Kidney epithelial cell (primary cell): ENCODE measurements at regions not wholly inside any gene's neighbourhood (a gene's known extent, or its start where the extent isn't known, plus 50 kb on each side); places are given as distances from the start of the nearest gene placed in this dataset.

ENCODE experiments used
- DNase-seq: peaks from one replicate; pipeline ENCODE4 v3.0.0-alpha.2; 2010; ENCODE audit warnings: low read depth
- H3K27me3 ChIP-seq: 2 replicates; pipeline ENCODE4 v1.6.0; 2011; ENCODE audit warnings: low read length; ENCODE audit not compliant: control insufficient read depth, insufficient read depth
- H3K36me3 ChIP-seq: 2 replicates; pipeline ENCODE4 v1.5.1; 2011; ENCODE audit warnings: low read length; ENCODE audit not compliant: control insufficient read depth, insufficient read depth
- H3K4me3 ChIP-seq: 2 replicates; pipeline ENCODE4 v1.5.1; 2011; ENCODE audit warnings: low read depth, mild to moderate bottlenecking, control low read depth, low read length
- TF ChIP-seq, protein P1 (sequence below): IDR thresholded peaks from 2 replicates; pipeline ENCODE4 v1.5.1; 2011; ENCODE audit warnings: mild to moderate bottlenecking, moderate library complexity, low read length, control low read depth, inconsistent platforms; ENCODE audit not compliant: insufficient read depth, poor library complexity, severe bottlenecking

DNA sequence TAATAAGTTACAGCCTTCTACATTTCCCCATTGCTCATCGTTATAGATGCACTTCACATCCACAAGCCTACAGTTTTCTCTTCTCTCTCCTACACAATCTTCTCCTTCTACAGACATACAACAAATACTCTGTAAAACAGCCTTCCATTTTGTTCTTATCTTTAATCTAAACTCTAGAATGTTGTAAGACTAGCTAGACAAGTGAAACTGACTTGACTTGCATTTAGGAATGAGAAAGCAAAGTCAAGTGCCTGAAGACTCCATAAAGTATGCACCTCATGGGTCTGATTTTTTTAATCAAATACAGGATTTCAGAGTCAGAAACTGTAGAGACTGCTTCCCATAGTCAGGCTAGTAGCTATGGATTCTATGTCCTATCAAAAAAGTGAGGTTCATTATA is 190.3 kb downstream of the KLHL28 start:
- TF ChIP-seq, protein P1, sequence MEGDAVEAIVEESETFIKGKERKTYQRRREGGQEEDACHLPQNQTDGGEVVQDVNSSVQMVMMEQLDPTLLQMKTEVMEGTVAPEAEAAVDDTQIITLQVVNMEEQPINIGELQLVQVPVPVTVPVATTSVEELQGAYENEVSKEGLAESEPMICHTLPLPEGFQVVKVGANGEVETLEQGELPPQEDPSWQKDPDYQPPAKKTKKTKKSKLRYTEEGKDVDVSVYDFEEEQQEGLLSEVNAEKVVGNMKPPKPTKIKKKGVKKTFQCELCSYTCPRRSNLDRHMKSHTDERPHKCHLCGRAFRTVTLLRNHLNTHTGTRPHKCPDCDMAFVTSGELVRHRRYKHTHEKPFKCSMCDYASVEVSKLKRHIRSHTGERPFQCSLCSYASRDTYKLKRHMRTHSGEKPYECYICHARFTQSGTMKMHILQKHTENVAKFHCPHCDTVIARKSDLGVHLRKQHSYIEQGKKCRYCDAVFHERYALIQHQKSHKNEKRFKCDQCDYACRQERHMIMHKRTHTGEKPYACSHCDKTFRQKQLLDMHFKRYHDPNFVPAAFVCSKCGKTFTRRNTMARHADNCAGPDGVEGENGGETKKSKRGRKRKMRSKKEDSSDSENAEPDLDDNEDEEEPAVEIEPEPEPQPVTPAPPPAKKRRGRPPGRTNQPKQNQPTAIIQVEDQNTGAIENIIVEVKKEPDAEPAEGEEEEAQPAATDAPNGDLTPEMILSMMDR, result no peak
- no peaks in the 10 kb centered on the region for H3K36me3 ChIP-seq
- no peak for DNase-seq
- no peak overlapping the region for H3K4me3 ChIP-seq
- no peaks in the 10 kb centered on the region for H3K27me3 ChIP-seq

DNA sequence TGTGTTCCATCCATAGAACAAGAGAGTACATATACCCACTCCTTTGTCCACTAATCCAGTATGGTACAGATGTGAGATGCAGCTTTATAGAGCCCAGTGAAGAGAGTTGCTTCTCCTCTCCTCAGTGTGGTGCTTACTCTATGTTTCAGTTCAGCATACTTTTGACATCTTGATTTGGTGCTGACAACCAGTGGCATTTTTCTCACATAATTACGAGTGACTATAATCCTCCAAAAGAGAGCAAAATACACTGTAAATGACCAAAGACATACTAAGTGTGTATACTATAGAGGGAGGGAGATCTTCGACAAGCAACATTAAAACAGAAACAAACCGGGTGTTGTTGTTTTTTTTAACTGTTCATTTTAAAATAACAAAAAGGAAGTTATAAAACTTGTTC is 191.5 kb downstream of the KLHL28 start:
- Histone ChIP-seq H3K4me3 (no peak overlapping the region), H3K27me3 (no peaks in the 10 kb centered on the region), H3K36me3 (no peaks in the 10 kb centered on the region)
- TF ChIP-seq, protein P1, result no peak
- DNase-seq, result no peak

- TF ChIP-seq, protein P1, result no peak
- H3K27me3 ChIP-seq, result no peaks in the 10 kb centered on the region
- DNase-seq, result no peak
- H3K4me3 ChIP-seq, result no peak overlapping the region
- no peaks in the 10 kb centered on the region for H3K36me3 ChIP-seq
Observed at GRCh38 chr14:44768935-44769334, 192.8 kb downstream of the KLHL28 start.

- TF ChIP-seq, protein P1, result no peak
- Histone ChIP-seq H3K36me3 (no peaks in the 10 kb centered on the region), H3K4me3 (no peak overlapping the region), H3K27me3 (no peaks in the 10 kb centered on the region)
- DNase-seq, result no peak
Observed at GRCh38 chr14:44767646-44768173, 194.0 kb downstream of the KLHL28 start.

DNA sequence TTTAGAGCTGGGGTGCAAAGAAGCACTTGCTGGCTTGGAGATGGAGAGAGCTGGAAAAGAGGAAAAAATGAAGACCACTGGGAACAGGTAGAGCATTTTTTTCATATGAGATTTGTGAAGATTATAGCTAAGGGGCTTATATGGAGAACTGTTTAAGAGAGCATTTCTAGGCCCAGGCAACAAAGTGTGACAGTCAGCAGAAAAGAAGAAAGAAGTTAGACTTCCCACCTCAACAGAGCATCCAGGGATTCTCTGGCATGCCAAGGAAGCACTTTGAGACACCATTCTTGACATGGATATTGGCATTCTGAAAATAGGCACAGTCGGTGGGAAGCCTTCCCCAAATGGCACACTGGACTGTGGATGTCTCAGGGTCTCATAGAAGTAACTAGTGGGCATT is 195.5 kb downstream of the KLHL28 start:
- TF ChIP-seq, protein P1, result no peak
- Histone ChIP-seq H3K36me3 (no peaks in the 10 kb centered on the region), H3K4me3 (no peak overlapping the region), H3K27me3 (no peaks in the 10 kb centered on the region)
- no peak for DNase-seq

- no peak for DNase-seq
Observed at GRCh38 chr14:44763356-44763755, 198.4 kb downstream of the KLHL28 start.

More at GRCh38 chr14:44763356-44763755, 198.4 kb downstream of the KLHL28 start:
- H3K4me3 ChIP-seq, result no peak overlapping the region
- TF ChIP-seq, protein P1, result no peak
- no peaks in the 10 kb centered on the region for H3K27me3 ChIP-seq
- H3K36me3 ChIP-seq, result no peaks in the 10 kb centered on the region
